Forelimb muscle (tissue), 1 donor: ENCODE measurements at regions not wholly inside any gene's neighbourhood (a gene's known extent, or its start where the extent isn't known, plus 50 kb on each side); places are given as distances from the start of the nearest gene placed in this dataset.

Experiments used
- DNase-seq: peaks from one replicate; pipeline ENCODE4 v3.0.0-alpha.2; 2013; ENCODE audit warnings: low read depth

DNA sequence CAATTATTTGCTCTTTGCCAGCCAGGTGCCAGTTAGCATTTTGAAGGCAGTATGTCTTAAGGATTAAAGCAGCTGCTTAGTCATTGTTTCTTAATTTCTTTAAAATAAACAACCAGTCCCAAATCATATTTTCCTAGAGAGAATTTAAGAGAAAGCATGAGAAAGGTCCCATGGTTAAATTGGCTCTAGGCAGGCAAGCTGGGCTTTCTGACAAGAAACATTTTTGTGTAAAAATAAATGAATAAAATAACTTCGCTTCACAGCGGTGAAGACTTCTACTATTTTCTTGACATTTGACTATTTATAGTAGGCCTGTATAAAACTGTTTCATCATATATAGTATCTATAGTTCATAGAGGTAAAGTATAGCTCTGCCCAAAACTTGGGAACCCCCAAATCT lies 617.7 kb upstream of the C9orf72 start:
- peak; percentile 22 for DNase-seq

DNA sequence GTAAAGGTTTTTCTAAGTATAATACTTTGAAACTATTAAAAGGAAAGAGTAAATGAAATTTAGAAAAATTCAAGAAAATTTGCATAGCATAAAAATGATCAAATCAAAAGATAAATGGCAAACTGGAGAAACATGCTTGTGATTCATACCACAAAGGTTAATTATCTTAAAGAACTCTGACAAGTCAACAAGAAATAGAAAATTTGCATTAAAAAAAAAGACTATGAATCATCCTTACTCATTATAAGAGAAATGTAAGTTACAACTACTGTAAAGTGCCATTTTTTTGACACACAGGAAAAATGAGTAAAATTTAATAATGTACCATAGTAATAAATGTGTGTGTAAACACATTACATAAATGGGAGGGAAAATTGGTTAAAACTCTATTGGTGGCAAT lies 624.4 kb upstream of the C9orf72 start:
- no peak for DNase-seq

GRCh38 chr9:28203036-28203435 lies 629.8 kb upstream of the C9orf72 start:
- no peak for DNase-seq

DNA sequence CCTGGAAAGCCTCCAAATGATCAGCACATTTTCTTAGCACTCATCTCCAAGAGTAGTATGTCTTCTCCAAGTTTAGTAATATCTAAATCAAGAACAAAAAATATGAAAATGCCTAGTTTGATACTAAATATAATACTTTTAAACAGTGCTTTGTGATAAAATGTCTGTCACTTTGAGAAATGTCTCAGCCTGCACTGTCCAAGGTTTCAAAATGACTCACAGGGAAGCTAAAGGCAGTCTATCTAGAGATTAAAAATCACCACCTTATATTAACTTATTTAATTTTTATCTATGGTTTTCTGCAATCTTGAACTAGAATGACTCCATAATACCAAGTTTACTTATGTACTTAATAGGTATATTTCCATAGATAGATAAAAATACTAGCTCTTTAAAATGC lies 633.0 kb upstream of the C9orf72 start:
- DNase-seq = no peak

DNA sequence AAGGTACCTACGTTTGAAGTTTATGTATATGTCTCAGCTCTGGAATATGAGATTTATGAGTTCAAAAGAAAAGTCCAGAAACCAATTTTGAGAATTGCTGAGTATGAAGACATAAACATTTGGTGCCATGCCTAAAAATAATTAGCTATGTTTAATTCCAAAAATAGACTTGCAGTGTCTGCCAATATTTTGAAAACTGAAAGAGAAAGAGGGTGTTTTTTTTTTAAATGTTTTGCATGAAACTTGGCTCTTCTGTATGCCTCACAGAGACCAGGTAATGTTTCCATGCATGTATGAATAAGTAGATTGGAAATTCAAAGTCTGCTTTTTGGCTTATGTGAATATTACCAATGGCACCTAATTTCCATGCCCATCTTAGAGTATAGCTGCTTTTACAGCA lies 634.4 kb upstream of the C9orf72 start:
- no peak for DNase-seq

DNA sequence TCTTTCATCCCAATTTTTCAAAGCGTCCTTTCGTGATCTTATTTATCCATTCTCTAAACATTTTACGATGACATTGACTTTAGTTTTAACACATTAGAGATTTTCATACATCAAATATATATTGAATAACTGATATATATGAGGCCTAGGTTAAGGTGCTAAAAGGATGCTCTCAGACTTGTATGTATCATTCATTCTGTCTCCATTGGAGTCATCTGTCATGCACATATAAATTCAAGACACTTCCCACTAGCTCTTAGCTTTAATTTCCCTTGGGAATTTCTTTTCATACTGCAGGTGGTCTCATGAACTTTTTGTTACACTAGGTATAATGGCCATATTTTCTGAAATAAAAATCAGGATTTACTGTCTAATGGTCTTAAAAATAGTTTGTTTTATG lies 635.8 kb upstream of the C9orf72 start:
- DNase-seq = no peak

- DNase-seq = no peak
Measured at GRCh38 chr9:28212979-28213378, 639.7 kb upstream of the C9orf72 start.

DNA sequence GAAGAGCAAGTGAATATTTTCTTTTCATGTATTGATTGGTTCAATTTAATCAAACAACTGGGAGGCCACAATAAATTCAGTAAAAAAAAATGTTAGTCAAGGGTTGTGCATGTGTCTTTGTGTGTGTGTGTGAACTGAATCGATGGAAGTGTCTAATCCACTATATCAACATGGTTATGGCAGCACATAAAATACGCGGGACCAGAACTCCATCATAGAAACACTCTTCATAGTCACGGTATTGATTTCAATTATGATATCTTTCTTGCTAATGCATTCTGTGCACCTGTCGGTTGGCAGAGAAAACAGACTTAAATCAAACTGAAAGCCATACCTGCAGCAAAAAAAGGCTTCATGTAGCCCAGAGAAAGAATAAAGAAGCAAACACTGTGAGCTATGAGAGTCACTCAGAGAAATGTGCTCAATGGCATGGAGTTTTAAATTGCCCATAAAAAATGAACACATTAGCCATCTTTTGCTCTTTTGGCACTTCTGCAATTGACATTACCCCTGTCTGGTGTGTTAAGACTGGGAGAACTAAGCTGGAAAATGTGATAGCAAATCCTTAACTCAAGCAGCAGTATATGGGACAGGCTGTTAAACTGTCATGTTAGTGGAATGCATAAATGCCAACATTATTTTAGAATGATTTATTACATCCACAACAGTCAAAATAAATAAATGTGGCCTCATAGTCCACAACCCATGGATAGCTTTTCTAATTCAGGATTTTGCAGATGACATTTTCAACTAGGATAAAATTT lies 642.4 kb upstream of the C9orf72 start:
- no peak for DNase-seq

DNA sequence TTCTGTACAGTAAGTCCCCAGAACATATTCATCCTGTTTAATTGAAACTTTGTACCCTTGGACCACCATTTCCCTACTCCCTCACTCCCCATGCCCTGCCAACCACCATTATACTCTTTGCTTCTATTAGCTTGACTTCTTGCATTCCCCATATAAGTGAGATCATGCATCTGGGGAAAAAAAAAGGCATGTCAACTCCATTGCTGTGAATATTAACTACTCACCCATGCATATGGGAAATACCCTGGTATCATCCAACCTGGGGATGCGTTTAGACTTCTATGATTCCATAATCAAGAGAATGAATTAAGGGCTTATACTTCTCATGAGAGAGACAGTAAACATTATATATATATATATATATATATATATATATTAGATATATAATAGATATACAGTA lies 659.4 kb upstream of the C9orf72 start:
- no peak for DNase-seq

DNA sequence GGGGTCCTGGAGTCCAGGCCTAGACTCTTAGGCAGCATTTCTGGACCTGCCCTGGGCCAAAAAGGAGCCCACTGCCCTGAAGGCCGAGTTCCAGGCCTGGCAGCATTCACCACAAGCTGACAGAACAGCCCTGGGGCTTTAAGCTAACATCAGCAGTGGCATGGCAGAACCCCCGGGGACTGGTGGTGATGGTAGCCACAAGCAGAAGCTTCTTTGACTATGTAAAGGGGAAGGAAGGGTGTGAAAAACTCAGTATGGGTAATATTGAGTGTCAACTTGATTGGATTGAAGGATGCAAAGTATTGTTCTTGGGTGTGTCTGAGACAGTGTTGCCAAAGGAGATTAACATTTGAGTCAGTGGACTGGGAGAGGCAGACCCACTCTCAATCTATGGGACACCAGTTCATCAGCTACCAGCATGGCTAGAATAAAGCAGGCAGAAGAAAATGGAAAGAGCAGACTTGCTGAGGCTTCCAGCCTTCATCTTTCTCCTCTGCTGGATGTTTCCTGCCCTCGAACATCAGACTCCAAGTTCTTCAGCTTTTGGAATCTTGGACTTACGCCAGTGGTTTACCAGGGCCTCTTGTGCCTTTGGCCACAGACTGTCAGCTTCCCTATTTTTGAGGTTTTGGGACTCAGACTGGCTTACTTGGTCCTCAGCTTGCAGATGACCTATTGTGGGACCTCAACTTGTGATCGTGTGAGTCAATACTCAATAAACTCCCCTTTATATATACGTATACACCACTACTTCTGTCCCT lies 661.0 kb upstream of the C9orf72 start:
- no peak for DNase-seq

- DNase-seq = no peak
Measured at GRCh38 chr9:28234894-28235277, 661.6 kb upstream of the C9orf72 start.

- DNase-seq = no peak
Measured at GRCh38 chr9:28249424-28249823, 676.1 kb upstream of the C9orf72 start.

GRCh38 chr9:28255174-28255573 lies 681.9 kb upstream of the C9orf72 start:
- no peak for DNase-seq

- DNase-seq = no peak
Measured at GRCh38 chr9:28260330-28260729, 687.0 kb upstream of the C9orf72 start.

- DNase-seq = no peak
Measured at GRCh38 chr9:28264368-28264767, 691.1 kb upstream of the C9orf72 start.

DNA sequence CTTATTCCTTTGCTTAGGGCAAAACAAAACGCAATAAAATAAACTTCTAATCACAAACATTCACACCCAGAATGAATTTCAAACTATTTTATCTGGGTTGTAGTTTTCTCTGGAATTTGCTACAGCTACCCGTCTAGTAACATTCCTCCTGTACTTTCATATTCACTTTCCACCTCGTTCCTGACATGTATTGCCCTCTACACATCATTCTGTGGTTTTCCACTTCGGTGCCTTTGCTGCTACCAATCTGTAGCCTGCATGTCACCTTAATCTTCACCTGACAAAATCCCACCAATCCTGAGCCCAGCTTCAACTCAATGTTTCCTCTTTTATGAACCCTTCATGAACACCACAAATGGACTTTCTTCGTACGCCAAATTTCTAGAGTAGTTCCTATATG lies 694.1 kb upstream of the C9orf72 start:
- no peak for DNase-seq

- no peak for DNase-seq
Measured at GRCh38 chr9:28270156-28270555, 696.9 kb upstream of the C9orf72 start.

DNA sequence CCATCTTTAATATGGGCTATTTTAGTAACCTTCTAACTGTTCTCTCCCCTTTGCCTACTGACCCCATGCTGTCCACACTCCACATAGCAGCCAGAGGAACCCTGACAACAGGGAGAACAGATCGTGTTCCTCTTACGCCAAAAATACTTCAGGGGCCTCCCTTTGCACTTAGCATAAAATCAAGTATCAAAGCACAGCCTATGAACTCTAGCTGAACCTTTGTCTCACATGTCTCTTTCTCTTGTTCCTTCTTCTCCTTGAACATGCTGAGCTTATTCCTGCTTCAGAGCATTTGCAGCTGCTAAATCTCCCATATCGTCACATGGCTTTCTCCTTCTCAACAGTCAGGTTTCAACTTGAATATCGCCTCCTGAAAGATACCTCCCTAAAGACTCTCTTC lies 698.8 kb upstream of the C9orf72 start:
- DNase-seq = no peak

DNA sequence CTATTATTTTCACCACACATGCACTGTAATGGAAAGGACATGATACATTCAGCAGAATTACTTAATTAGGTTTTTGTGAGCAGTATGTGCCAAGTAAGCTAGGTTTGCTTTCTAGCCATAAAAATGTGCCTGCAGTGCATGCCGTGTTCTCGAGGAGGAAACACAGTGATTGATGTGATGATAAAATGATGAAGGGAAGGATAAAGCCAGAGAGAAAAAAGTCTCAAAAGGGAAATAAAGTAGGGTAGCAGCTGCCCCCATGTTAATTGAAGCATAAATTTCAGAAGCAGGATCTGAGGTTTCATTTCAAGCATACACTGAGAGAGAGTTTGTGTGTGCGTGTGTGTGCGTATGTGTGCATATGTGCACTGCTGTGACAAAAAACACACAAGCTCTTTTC lies 714.2 kb upstream of the C9orf72 start:
- DNase-seq = no peak

- DNase-seq = no peak
Measured at GRCh38 chr9:28289746-28290145, 716.5 kb upstream of the C9orf72 start.

DNA sequence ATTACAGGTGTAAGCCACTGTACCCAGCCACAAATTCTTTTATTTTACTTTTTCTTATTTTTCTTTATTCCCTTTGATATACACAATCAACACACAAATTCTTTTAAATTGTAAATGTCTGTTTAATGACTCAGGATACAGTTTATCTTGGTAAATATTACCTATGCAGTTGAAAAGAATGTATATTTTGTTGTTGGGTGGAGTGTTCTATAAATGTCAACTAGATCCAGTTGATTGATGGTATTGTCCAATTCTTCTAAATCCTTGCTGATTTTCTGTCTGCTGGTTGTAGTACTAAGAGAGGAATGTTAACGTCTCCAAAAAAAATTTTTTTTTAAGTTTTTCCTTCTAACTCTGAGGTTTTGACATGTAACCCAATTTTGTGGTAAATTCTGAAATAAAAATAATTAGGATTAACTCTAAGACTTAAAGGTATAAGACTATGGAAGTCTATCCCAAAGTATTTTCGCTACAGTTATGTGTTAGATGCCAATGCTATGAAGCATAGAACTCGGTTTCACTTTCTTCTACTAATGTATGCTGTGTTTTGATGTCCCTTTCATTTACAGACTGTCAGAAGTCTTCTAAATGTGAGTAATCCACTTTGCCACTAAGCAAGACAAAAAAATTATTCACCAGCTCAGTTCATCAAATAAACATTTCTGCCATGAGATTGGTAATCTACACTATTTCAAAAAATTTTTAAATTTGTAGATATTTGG lies 720.2 kb upstream of the C9orf72 start:
- no peak for DNase-seq

DNA sequence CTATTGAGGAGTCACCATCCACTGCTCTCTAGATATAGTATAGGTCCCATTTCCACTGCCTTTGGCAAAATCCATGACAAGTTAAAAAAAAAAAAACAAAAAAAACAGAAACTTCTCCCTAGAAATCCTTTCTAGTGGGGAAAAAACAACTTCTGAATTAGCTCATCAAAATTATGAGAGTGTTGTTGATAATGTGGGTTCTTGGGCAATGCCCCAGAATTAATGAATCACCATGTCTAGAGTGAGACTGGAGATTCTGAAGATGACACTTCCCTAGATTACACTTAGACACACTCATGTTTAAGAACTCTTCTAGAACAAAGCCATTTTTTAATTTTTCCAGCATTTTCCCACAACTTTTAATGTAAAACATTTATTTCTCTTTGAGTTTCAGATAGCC lies 728.0 kb upstream of the C9orf72 start:
- no peak for DNase-seq

GRCh38 chr9:28317745-28318144 lies 744.5 kb upstream of the C9orf72 start:
- no peak for DNase-seq
